ENCODE measurements at regions not wholly inside any gene's neighbourhood (a gene's known extent, or its start where the extent isn't known, plus 50 kb on each side); places are given as distances from the start of the nearest gene placed in this dataset.

DNA sequence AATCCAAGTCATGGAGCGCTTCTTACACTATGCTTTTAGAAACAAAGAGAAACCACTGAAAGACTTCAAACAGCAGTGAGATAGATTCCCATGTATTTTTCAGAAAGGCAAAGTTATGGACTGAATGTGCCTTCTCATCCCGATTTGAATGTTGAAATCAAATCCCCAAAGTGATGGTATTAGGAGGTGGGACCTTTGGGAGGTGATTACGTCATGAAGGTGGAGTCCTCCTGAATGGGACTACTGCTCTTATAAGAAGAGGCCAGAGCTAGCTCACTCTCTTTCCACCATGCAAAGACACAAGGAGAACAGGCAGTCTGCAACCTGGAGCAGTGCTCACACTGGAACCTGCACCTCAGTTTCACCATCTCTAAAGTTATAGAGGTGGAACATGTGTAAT lies 1279.8 kb downstream of the GATA3 start:
- H3K9ac ChIP-seq (ENCODE audit: control insufficient read depth, extremely low read depth, insufficient read depth, low read length): no peak overlapping the region
- no peaks in the 10 kb centered on the region for H4K20me1 ChIP-seq (ENCODE audit: control insufficient read depth, extremely low read depth, insufficient read depth, low read length)
- no peak overlapping the region for H3K27ac ChIP-seq (ENCODE audit: control insufficient read depth, insufficient read depth, low read length)
- H2AFZ ChIP-seq (ENCODE audit: control insufficient read depth, low read length): no peak overlapping the region
- no peak overlapping the region for H3K4me3 ChIP-seq (ENCODE audit: control insufficient read depth in 2 of 3, extremely low read depth in 1 of 3, insufficient read depth in 2 of 3, low read depth in 1 of 3, low read length in 3 of 3)
- H3K9me1 ChIP-seq (ENCODE audit: control insufficient read depth, extremely low read depth, insufficient read depth, low read length): no peaks in the 10 kb centered on the region
- H3K9me3 ChIP-seq (ENCODE audit: control insufficient read depth, low read depth, low read length): no peaks in the 10 kb centered on the region
- H3K4me2 ChIP-seq (ENCODE audit: control insufficient read depth, extremely low read depth, insufficient read depth, low read depth, low read length): no peak overlapping the region
- no peak for DNase-seq (ENCODE audit: low read depth, low spot score)
- H3K36me3 ChIP-seq (ENCODE audit: control insufficient read depth in 2 of 2, extremely low read depth in 1 of 2, insufficient read depth in 2 of 2, low read length in 2 of 2): no peaks in the 10 kb centered on the region
- dilution Hi-C loops (cut with MboI; ENCODE audit: extremely low pct_ligation_motif_present, low sequenced_read_pairs): no loop called here
- no peaks in the 10 kb centered on the region for H3K27me3 ChIP-seq (ENCODE audit: control insufficient read depth, extremely low read depth, insufficient read depth, low read length)
- TF ChIP-seq EZH2 (IDR thresholded peaks at IDR 0.05; ENCODE audit: low read length): no peak
- TF ChIP-seq, protein P1, sequence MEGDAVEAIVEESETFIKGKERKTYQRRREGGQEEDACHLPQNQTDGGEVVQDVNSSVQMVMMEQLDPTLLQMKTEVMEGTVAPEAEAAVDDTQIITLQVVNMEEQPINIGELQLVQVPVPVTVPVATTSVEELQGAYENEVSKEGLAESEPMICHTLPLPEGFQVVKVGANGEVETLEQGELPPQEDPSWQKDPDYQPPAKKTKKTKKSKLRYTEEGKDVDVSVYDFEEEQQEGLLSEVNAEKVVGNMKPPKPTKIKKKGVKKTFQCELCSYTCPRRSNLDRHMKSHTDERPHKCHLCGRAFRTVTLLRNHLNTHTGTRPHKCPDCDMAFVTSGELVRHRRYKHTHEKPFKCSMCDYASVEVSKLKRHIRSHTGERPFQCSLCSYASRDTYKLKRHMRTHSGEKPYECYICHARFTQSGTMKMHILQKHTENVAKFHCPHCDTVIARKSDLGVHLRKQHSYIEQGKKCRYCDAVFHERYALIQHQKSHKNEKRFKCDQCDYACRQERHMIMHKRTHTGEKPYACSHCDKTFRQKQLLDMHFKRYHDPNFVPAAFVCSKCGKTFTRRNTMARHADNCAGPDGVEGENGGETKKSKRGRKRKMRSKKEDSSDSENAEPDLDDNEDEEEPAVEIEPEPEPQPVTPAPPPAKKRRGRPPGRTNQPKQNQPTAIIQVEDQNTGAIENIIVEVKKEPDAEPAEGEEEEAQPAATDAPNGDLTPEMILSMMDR (optimal IDR thresholded peaks at IDR 0.05 in 1 of 3, IDR thresholded peaks at IDR 0.05 in 1 of 3, conservative IDR thresholded peaks at IDR 0.05 in 1 of 3; ENCODE audit: extremely low read depth in 1 of 3, insufficient read depth in 2 of 3, low read length in 3 of 3): no peak
- FAIRE-seq: no peak
- H3K79me2 ChIP-seq (ENCODE audit: control insufficient read depth, insufficient read depth, low read length): no peaks in the 10 kb centered on the region
- no peaks in the 10 kb centered on the region for H3K4me1 ChIP-seq (ENCODE audit: control insufficient read depth, extremely low read depth, insufficient read depth, low read length)

DNA sequence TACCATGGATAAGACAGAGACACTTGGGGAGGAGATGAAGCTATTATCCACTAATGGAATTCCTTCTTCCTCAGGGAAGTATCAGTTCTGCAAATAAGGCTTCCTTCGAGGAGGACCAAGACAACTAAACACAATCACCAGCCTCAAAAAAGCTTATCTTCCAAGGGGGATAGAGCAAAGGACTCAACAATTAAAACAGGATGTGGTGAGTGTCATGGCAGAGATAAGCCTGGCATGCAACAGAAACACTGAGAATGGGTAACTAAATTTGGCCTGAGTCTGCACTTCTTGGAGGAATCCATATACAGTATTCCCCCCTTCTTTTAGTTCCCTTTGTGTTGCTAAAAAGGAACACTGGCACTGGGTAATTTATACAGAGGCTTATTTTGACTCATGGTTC lies 1285.2 kb downstream of the GATA3 start:
- H3K36me3 ChIP-seq (ENCODE audit: control insufficient read depth in 2 of 2, extremely low read depth in 1 of 2, insufficient read depth in 2 of 2, low read length in 2 of 2): no peaks in the 10 kb centered on the region
- H3K79me2 ChIP-seq (ENCODE audit: control insufficient read depth, insufficient read depth, low read length): no peaks in the 10 kb centered on the region
- TF ChIP-seq, protein P1 (optimal IDR thresholded peaks at IDR 0.05 in 1 of 3, IDR thresholded peaks at IDR 0.05 in 1 of 3, conservative IDR thresholded peaks at IDR 0.05 in 1 of 3; ENCODE audit: extremely low read depth in 1 of 3, insufficient read depth in 2 of 3, low read length in 3 of 3): no peak
- TF ChIP-seq EZH2 (IDR thresholded peaks at IDR 0.05; ENCODE audit: low read length): no peak
- dilution Hi-C loops (cut with MboI; ENCODE audit: extremely low pct_ligation_motif_present, low sequenced_read_pairs): no loop called here
- DNase-seq (ENCODE audit: low read depth, low spot score) (no peak), FAIRE-seq (no peak)
- no peak overlapping the region for H3K27ac ChIP-seq (ENCODE audit: control insufficient read depth, insufficient read depth, low read length)
- no peaks in the 10 kb centered on the region for H3K27me3 ChIP-seq (ENCODE audit: control insufficient read depth, extremely low read depth, insufficient read depth, low read length)
- H3K9me3 ChIP-seq (ENCODE audit: control insufficient read depth, low read depth, low read length): no peaks in the 10 kb centered on the region
- no peak overlapping the region for H3K9ac ChIP-seq (ENCODE audit: control insufficient read depth, extremely low read depth, insufficient read depth, low read length)
- no peak overlapping the region for H3K4me3 ChIP-seq (ENCODE audit: control insufficient read depth in 2 of 3, extremely low read depth in 1 of 3, insufficient read depth in 2 of 3, low read depth in 1 of 3, low read length in 3 of 3)
- H4K20me1 ChIP-seq (ENCODE audit: control insufficient read depth, extremely low read depth, insufficient read depth, low read length): no peaks in the 10 kb centered on the region
- no peak overlapping the region for H2AFZ ChIP-seq (ENCODE audit: control insufficient read depth, low read length)
- no peak overlapping the region for H3K4me2 ChIP-seq (ENCODE audit: control insufficient read depth, extremely low read depth, insufficient read depth, low read depth, low read length)
- no peaks in the 10 kb centered on the region for H3K9me1 ChIP-seq (ENCODE audit: control insufficient read depth, extremely low read depth, insufficient read depth, low read length)
- no peaks in the 10 kb centered on the region for H3K4me1 ChIP-seq (ENCODE audit: control insufficient read depth, extremely low read depth, insufficient read depth, low read length)
